Trophoblast cell (in vitro differentiated cells and primary cell): ENCODE measurements at regions not wholly inside any gene's neighbourhood (a gene's known extent, or its start where the extent isn't known, plus 50 kb on each side); places are given as distances from the start of the nearest gene placed in this dataset.

Experiments used
- DNase-seq, 2 donors: peaks; one replicate each; pipeline ENCODE4 v3.0.0-alpha.2; 2016
- H2AFZ ChIP-seq: 2 replicates; pipeline ENCODE4 v1.6.1; 2013; ENCODE audit warnings: low read length, moderate library complexity, mild to moderate bottlenecking; ENCODE audit not compliant: insufficient read depth, poor library complexity
- H2AK5ac ChIP-seq: 2 replicates; pipeline ENCODE4 v1.6.1; 2013; ENCODE audit warnings: mild to moderate bottlenecking, low read length
- H2BK120ac ChIP-seq: 2 replicates; pipeline ENCODE4 v1.6.1; 2013; ENCODE audit warnings: low read length, mild to moderate bottlenecking, moderate library complexity; ENCODE audit not compliant: insufficient read depth, poor library complexity
- H2BK12ac ChIP-seq: 2 replicates; pipeline ENCODE4 v1.6.1; 2013; ENCODE audit warnings: mild to moderate bottlenecking, low read length, moderate library complexity
- H2BK5ac ChIP-seq: 2 replicates; pipeline ENCODE4 v1.6.1; 2013; ENCODE audit warnings: low read length, low read depth, moderate library complexity, mild to moderate bottlenecking; ENCODE audit not compliant: poor library complexity
- H3K14ac ChIP-seq: 2 replicates; pipeline ENCODE4 v1.6.1; 2013; ENCODE audit warnings: mild to moderate bottlenecking, low read length
- H3K18ac ChIP-seq: 2 replicates; pipeline ENCODE4 v1.6.1; 2013; ENCODE audit warnings: mild to moderate bottlenecking, low read length
- H3K23ac ChIP-seq: 2 replicates; pipeline ENCODE4 v1.6.1; 2013; ENCODE audit warnings: low read length
- H3K27ac ChIP-seq: 2 replicates; pipeline ENCODE4 v1.5.1; 2013; ENCODE audit warnings: low read depth, mild to moderate bottlenecking, inconsistent platforms, low read length, moderate library complexity
- H3K27me3 ChIP-seq: 2 replicates; pipeline ENCODE4 v1.6.1; 2013; ENCODE audit warnings: inconsistent platforms, mild to moderate bottlenecking, low read length, moderate library complexity; ENCODE audit not compliant: insufficient read depth
- H3K36me3 ChIP-seq, 2 experiments: 1 replicate in 1 of 2; 2 replicates in 1 of 2; pipeline ENCODE4 v1.6.1; 2013; ENCODE audit warnings: low read length in 2 of 2, mild to moderate bottlenecking in 2 of 2, moderate library complexity in 1 of 2; ENCODE audit not compliant: insufficient read depth in 2 of 2, control insufficient read depth in 1 of 2
- H3K4ac ChIP-seq: 2 replicates; pipeline ENCODE4 v1.6.1; 2013; ENCODE audit warnings: low read depth, mild to moderate bottlenecking, low read length, moderate library complexity
- H3K4me1 ChIP-seq, 2 experiments: 1 replicate in 1 of 2; 2 replicates in 1 of 2; pipeline ENCODE4 v1.6.1; 2013; ENCODE audit warnings: low read length in 2 of 2, mild to moderate bottlenecking in 2 of 2, moderate library complexity in 1 of 2; ENCODE audit not compliant: insufficient read depth in 2 of 2, control insufficient read depth in 1 of 2
- H3K4me2 ChIP-seq: 2 replicates; pipeline ENCODE4 v1.6.1; 2013; ENCODE audit warnings: inconsistent platforms, mild to moderate bottlenecking, low read length, moderate library complexity
- H3K4me3 ChIP-seq: 2 replicates; pipeline ENCODE4 v1.5.1; 2013; ENCODE audit warnings: mild to moderate bottlenecking, low read depth, low read length, inconsistent platforms
- H3K79me1 ChIP-seq: one replicate; pipeline ENCODE4 v1.6.1; 2013; ENCODE audit warnings: low read length
- H3K79me2 ChIP-seq: 2 replicates; pipeline ENCODE4 v1.6.1; 2013; ENCODE audit warnings: low read length, mild to moderate bottlenecking; ENCODE audit not compliant: control insufficient read depth, insufficient read depth, poor library complexity
- H3K9ac ChIP-seq: 2 replicates; pipeline ENCODE4 v1.6.1; 2013; ENCODE audit warnings: mild to moderate bottlenecking, low read length
- H3K9me3 ChIP-seq: 2 replicates; pipeline ENCODE4 v1.6.1; 2013; ENCODE audit warnings: low read depth, mild to moderate bottlenecking, control low read depth, inconsistent platforms, low read length; ENCODE audit not compliant: insufficient read depth
- H4K12ac ChIP-seq: 2 replicates; pipeline ENCODE4 v1.6.1; 2013; ENCODE audit warnings: low read depth, mild to moderate bottlenecking, low read length, moderate library complexity
- H4K8ac ChIP-seq: 2 replicates; pipeline ENCODE4 v1.6.1; 2013; ENCODE audit warnings: low read depth, mild to moderate bottlenecking, low read length, moderate library complexity
- H4K91ac ChIP-seq: one replicate; pipeline ENCODE4 v1.6.1; 2013; ENCODE audit warnings: low read depth, mild to moderate bottlenecking, low read length, moderate library complexity
- WGBS: extraction: QIAGEN DNeasy Blood & Tissue Kit; methylation state at CpG from one replicate; pipeline ENCODE4 v1.1.7; 2013; ENCODE audit warnings: missing lambda C conversion rate; ENCODE audit not compliant: insufficient read length, insufficient coverage; ENCODE audit errors: extremely low coverage; 5-methylcytosine and 5-hydroxymethylcytosine counted together

DNA sequence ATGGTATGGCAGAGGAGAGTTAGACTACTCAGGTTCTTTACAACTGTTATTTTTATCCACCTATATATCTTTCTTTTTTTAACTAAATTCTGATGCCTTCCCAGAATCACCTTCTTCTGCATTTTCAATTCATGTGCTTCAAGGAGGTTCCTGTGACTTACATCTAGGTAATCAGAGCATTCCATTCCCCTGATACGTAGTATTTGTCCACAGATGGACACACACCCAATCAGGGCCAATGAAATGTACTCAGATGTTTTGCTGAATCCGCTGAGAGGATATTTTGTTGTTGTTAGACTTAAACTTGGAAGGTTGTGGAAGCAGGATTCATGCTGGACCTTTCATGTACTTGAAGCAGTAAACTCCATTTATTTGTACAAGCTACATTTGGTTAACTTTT, 159.4 kb upstream of the FER start:
- no CpG with 5 or more reads among the region's 2 CpGs for whole genome bisulfite sequencing
- no peaks in the 10 kb centered on the region for H3K4me1 ChIP-seq
- H3K4me2 ChIP-seq, result no peak overlapping the region
- H3K9ac ChIP-seq, result no peak overlapping the region
- no peak overlapping the region for H3K27ac ChIP-seq
- H3K4me3 ChIP-seq, result no peak overlapping the region
- H2AK5ac ChIP-seq, result no peak overlapping the region
- H2BK5ac ChIP-seq, result no peak overlapping the region
- no peak overlapping the region for H3K18ac ChIP-seq
- no peaks in the 10 kb centered on the region for H3K27me3 ChIP-seq
- no peak overlapping the region for H2BK120ac ChIP-seq
- H3K9me3 ChIP-seq, result no peaks in the 10 kb centered on the region
- H3K79me1 ChIP-seq, result no peaks in the 10 kb centered on the region
- H3K14ac ChIP-seq, result no peak overlapping the region
- H2BK12ac ChIP-seq, result no peak overlapping the region
- no peak overlapping the region for H4K8ac ChIP-seq
- DNase-seq, result no peak
- no peak overlapping the region for H2AFZ ChIP-seq
- H4K12ac ChIP-seq, result no peak overlapping the region
- H3K4ac ChIP-seq, result no peak overlapping the region
- no peak overlapping the region for H3K23ac ChIP-seq
- H4K91ac ChIP-seq, result no peak overlapping the region
- H3K36me3 ChIP-seq, result no peaks in the 10 kb centered on the region
- H3K79me2 ChIP-seq, result no peaks in the 10 kb centered on the region

GRCh38 chr5:108587821-108588220, 159.9 kb upstream of the FER start:
- no peak overlapping the region for H3K23ac ChIP-seq
- no peak overlapping the region for H3K4me3 ChIP-seq
- H3K18ac ChIP-seq, result no peak overlapping the region
- no peak overlapping the region for H3K4ac ChIP-seq
- H3K9me3 ChIP-seq, result no peaks in the 10 kb centered on the region
- no peak overlapping the region for H2AK5ac ChIP-seq
- no peak overlapping the region for H3K27ac ChIP-seq
- no peak overlapping the region for H4K8ac ChIP-seq
- H3K4me1 ChIP-seq, result no peaks in the 10 kb centered on the region
- H3K27me3 ChIP-seq, result no peaks in the 10 kb centered on the region
- no peak overlapping the region for H3K14ac ChIP-seq
- no peak overlapping the region for H4K91ac ChIP-seq
- H3K4me2 ChIP-seq, result no peak overlapping the region
- H2BK5ac ChIP-seq, result no peak overlapping the region
- no peak overlapping the region for H2BK120ac ChIP-seq
- no peak overlapping the region for H3K9ac ChIP-seq
- H2BK12ac ChIP-seq, result no peak overlapping the region
- H3K79me1 ChIP-seq, result no peaks in the 10 kb centered on the region
- H2AFZ ChIP-seq, result no peak overlapping the region
- no peaks in the 10 kb centered on the region for H3K36me3 ChIP-seq
- DNase-seq, result no peak
- no peaks in the 10 kb centered on the region for H3K79me2 ChIP-seq
- no peak overlapping the region for H4K12ac ChIP-seq

- Histone ChIP-seq H3K36me3 (no peaks in the 10 kb centered on the region), H2AFZ (no peak overlapping the region), H4K12ac (no peak overlapping the region), H3K27me3 (no peaks in the 10 kb centered on the region), H3K4me2 (no peak overlapping the region), H2BK5ac (no peak overlapping the region), H4K91ac (no peak overlapping the region), H3K27ac (no peak overlapping the region), H3K9ac (no peak overlapping the region), H3K79me1 (peaks cover 3% of the 10 kb centered on the region), H3K4me1 (no peaks in the 10 kb centered on the region), H3K79me2 (no peaks in the 10 kb centered on the region), H3K4me3 (no peak overlapping the region), H3K23ac (no peak overlapping the region), H2AK5ac (no peak overlapping the region), H3K9me3 (no peaks in the 10 kb centered on the region), H3K4ac (no peak overlapping the region), H2BK12ac (no peak overlapping the region), H4K8ac (no peak overlapping the region), H3K14ac (no peak overlapping the region), H2BK120ac (no peak overlapping the region), H3K18ac (no peak overlapping the region)
- no peak for DNase-seq
Observed at GRCh38 chr5:108581026-108581425, 166.7 kb upstream of the FER start.

GRCh38 chr5:108579236-108579635, 168.5 kb upstream of the FER start:
- H3K9me3 ChIP-seq, result peaks cover under 1% of the 10 kb centered on the region

GRCh38 chr5:108578791-108579190, 168.9 kb upstream of the FER start:
- Histone ChIP-seq H3K79me2 (no peaks in the 10 kb centered on the region), H3K27ac (no peak overlapping the region), H3K4me2 (no peak overlapping the region), H2BK120ac (no peak overlapping the region), H3K23ac (no peak overlapping the region), H4K12ac (no peak overlapping the region), H3K9ac (no peak overlapping the region), H4K8ac (no peak overlapping the region), H3K79me1 (peaks cover 3% of the 10 kb centered on the region), H2AK5ac (no peak overlapping the region), H3K4me1 (no peaks in the 10 kb centered on the region), H2BK12ac (no peak overlapping the region), H3K4me3 (no peak overlapping the region), H2BK5ac (no peak overlapping the region), H3K4ac (no peak overlapping the region), H3K27me3 (no peaks in the 10 kb centered on the region), H3K36me3 (no peaks in the 10 kb centered on the region), H3K14ac (no peak overlapping the region), H3K9me3 (peaks cover 3% of the 10 kb centered on the region), H2AFZ (no peak overlapping the region), H4K91ac (no peak overlapping the region), H3K18ac (no peak overlapping the region)
- WGBS, result no CpG with 5 or more reads among the region's 1 CpG
- no peak for DNase-seq

More at GRCh38 chr5:108579236-108579635, 168.5 kb upstream of the FER start:
- H3K18ac ChIP-seq, result no peak overlapping the region
- H2BK120ac ChIP-seq, result no peak overlapping the region
- H2BK12ac ChIP-seq, result no peak overlapping the region
- H2BK5ac ChIP-seq, result no peak overlapping the region
- H3K4me1 ChIP-seq, result no peaks in the 10 kb centered on the region
- H4K8ac ChIP-seq, result no peak overlapping the region
- no peak for DNase-seq
- no peak overlapping the region for H3K4me2 ChIP-seq
- no peak overlapping the region for H2AFZ ChIP-seq
- no peak overlapping the region for H3K4me3 ChIP-seq
- H2AK5ac ChIP-seq, result no peak overlapping the region
- no peak overlapping the region for H3K9ac ChIP-seq
- no peak overlapping the region for H3K4ac ChIP-seq
- no peak overlapping the region for H4K91ac ChIP-seq
- H3K36me3 ChIP-seq, result no peaks in the 10 kb centered on the region
- H3K27ac ChIP-seq, result no peak overlapping the region
- WGBS, result no CpG with 5 or more reads among the region's 4 CpGs
- H4K12ac ChIP-seq, result no peak overlapping the region
- no peaks in the 10 kb centered on the region for H3K79me2 ChIP-seq
- no peak overlapping the region for H3K23ac ChIP-seq
- H3K27me3 ChIP-seq, result no peaks in the 10 kb centered on the region
- peaks cover 3% of the 10 kb centered on the region for H3K79me1 ChIP-seq
- no peak overlapping the region for H3K14ac ChIP-seq
